ENCODE measurements at regions not wholly inside any gene's neighbourhood (a gene's known extent, or its start where the extent isn't known, plus 50 kb on each side); places are given as distances from the start of the nearest gene placed in this dataset.

GRCh38 chr12:83318386-83319098 is 631.8 kb downstream of the TMTC2 start:
- TF ChIP-seq CTCF (IDR thresholded peaks at IDR 0.05) = no peak
- no peak for TF ChIP-seq POLR2A (IDR thresholded peaks at IDR 0.05)

Data from adrenal gland (tissue), 5 donors.